Cardiac muscle cell (in vitro differentiated cells and primary cell): ENCODE measurements at regions not wholly inside any gene's neighbourhood (a gene's known extent, or its start where the extent isn't known, plus 50 kb on each side); places are given as distances from the start of the nearest gene placed in this dataset.
A peak's percentile ranks its signal among the peaks of the same experiment; 100 is the strongest.
"Not testable (repeated sequence)": the region's sequence is repeated elsewhere in the genome, so short reads cannot be mapped to it uniquely, and the experiment has no call there.

Source experiments
- DNase-seq, 2 donors: peaks; one replicate each; pipeline versions ENCODE4 v3.0.0 to v3.0.0-alpha.2; 2010 to 2017; ENCODE audit warnings: low read depth in 1 of 2, low spot score in 1 of 2
- H3K27ac ChIP-seq: fragments of 200-600 bp; sonication (generic); 2 replicates; pipeline ENCODE4 v1.5.1; 2016
- H3K27me3 ChIP-seq: fragments of 200-600 bp; sonication (generic); 2 replicates; pipeline ENCODE4 v1.6.0; 2016; ENCODE audit warnings: control low read depth
- H3K36me3 ChIP-seq: fragments of 200-600 bp; sonication (generic); 2 replicates; pipeline ENCODE4 v1.5.1; 2016; ENCODE audit warnings: control low read depth
- H3K4me1 ChIP-seq: fragments of 200-600 bp; sonication (generic); 2 replicates; pipeline ENCODE4 v1.8.1; 2017; ENCODE audit warnings: low read depth, mild to moderate bottlenecking, mixed run types
- H3K4me3 ChIP-seq: fragments of 200-600 bp; sonication (generic); 2 replicates; pipeline ENCODE4 v1.5.1; 2016; ENCODE audit warnings: mild to moderate bottlenecking
- H3K9me3 ChIP-seq: fragments of 200-600 bp; sonication (generic); 2 replicates; pipeline ENCODE4 v1.5.1; 2017; ENCODE audit warnings: low read depth, mild to moderate bottlenecking, control low read depth
- TF ChIP-seq, protein P1 (sequence below): IDR thresholded peaks from 2 replicates; pipeline ENCODE4 v1.5.1; 2012; ENCODE audit warnings: low read depth, mild to moderate bottlenecking, low read length

DNA sequence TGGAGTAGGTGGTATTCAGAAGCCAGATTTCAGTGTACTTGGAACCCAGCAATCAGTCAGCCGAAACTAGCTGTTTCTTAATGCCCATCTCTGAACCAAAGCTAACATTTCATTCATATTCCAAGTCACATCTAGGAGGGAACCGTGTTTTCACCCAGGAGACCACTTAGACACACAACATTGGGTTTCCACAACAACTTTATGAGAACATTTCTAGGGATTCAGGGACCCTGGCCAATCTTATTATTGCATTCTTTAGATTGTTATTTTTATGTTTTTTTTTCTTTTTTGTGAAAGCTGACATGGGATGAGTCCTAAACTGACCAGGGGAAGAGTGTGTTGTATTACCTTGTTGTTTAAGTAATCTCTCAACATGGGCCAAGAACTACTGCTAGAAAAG is 72.5 kb upstream of the KIAA0040 start:
- Histone ChIP-seq H3K4me3 (no peak overlapping the region), H3K27ac (no peak overlapping the region), H3K9me3 (no peaks in the 10 kb centered on the region), H3K27me3 (no peaks in the 10 kb centered on the region), H3K36me3 (no peaks in the 10 kb centered on the region), H3K4me1 (no peaks in the 10 kb centered on the region)
- no peak for DNase-seq
- TF ChIP-seq, protein P1, sequence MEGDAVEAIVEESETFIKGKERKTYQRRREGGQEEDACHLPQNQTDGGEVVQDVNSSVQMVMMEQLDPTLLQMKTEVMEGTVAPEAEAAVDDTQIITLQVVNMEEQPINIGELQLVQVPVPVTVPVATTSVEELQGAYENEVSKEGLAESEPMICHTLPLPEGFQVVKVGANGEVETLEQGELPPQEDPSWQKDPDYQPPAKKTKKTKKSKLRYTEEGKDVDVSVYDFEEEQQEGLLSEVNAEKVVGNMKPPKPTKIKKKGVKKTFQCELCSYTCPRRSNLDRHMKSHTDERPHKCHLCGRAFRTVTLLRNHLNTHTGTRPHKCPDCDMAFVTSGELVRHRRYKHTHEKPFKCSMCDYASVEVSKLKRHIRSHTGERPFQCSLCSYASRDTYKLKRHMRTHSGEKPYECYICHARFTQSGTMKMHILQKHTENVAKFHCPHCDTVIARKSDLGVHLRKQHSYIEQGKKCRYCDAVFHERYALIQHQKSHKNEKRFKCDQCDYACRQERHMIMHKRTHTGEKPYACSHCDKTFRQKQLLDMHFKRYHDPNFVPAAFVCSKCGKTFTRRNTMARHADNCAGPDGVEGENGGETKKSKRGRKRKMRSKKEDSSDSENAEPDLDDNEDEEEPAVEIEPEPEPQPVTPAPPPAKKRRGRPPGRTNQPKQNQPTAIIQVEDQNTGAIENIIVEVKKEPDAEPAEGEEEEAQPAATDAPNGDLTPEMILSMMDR: no peak

DNA sequence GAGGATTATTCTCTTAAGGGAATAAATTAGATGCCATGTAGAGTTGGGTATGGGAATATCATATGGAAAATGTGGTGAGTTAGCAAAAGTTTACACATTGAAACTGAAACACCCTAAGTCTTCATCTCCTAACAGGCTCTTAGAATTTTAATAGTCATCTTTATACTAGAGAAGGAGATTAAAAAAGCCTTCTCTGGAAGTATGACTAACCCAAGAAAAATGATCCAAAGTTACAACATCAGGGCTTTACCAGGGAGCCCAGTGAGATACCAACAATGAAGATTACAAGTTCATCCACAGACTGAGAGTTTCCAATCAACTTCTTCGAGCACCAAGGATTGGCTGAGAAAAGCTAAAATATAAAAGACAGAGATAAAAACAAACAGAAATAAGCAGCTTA is 70.0 kb upstream of the KIAA0040 start:
- Histone ChIP-seq H3K36me3 (no peaks in the 10 kb centered on the region), H3K4me1 (no peaks in the 10 kb centered on the region), H3K4me3 (no peak overlapping the region), H3K9me3 (no peaks in the 10 kb centered on the region), H3K27me3 (no peaks in the 10 kb centered on the region), H3K27ac (no peak overlapping the region)
- peak in 1 of 2 donors; percentile 53 for DNase-seq
- TF ChIP-seq, protein P1: no peak

DNA sequence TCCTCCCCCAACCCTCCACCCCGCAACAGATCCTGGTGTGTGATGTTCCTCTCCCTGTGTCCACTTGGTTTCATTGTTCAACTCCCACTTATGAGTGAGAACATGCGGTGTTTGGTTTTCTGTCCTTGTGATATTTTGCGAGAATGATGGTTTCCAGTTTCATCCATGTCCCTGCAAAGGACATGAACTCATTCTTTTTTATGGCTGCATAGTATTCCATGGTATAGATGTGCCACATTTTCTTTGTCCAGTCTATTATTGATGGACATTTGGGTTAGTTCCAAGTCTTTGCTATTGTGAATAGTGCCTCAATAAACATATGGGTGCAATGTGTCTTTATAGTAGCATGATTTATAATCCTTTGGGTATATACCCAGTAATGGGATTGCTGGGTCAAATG is 63.7 kb upstream of the KIAA0040 start:
- H3K27me3 ChIP-seq, H3K27ac ChIP-seq, H3K9me3 ChIP-seq, H3K4me1 ChIP-seq, DNase-seq, H3K4me3 ChIP-seq, H3K36me3 ChIP-seq: not testable (repeated sequence)

DNA sequence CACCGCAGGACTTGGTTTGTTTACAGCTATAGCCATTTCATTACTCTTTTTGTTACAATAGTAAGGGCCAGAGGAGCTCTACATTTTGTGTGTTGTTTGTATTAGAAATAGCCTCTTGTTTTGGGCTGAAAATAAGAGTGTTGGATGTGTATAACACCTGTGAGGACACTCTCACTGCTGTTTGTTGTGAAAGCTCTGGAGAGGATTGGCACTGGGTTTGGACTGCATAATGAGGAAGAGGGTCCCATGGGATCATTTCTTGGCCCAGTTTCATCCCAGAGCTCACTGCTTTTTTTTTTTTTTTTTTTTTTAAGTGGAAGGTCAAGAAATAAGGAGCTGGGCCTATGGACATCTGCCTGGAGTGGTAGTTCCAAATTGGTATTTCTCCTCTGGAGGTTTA is 61.6 kb upstream of the KIAA0040 start:
- no peaks in the 10 kb centered on the region for H3K4me1 ChIP-seq
- H3K9me3 ChIP-seq: no peaks in the 10 kb centered on the region
- no peak overlapping the region for H3K4me3 ChIP-seq
- H3K36me3 ChIP-seq: no peaks in the 10 kb centered on the region
- no peaks in the 10 kb centered on the region for H3K27me3 ChIP-seq
- no peak overlapping the region for H3K27ac ChIP-seq
- TF ChIP-seq, protein P1: no peak
- no peak for DNase-seq

DNA sequence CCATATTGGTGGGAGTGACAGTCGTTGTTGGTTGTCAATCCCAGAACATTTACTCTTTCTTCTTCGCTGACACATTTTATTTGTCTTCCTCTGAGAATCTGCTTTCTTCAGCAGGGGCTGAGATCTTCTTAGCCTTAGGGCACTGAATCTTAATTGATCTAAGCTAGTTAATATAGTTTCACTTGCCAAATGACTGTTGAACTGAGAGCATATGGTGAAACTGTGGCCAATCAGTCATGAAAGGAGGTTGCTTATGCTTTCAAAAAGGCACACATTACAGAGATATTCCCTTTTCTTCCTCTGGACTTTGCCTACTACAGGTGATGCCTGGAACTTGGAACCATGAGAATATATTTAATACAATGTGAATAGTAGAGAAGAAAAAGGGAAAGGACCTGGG is 60.0 kb upstream of the KIAA0040 start:
- Histone ChIP-seq H3K36me3 (no peaks in the 10 kb centered on the region), H3K4me1 (no peaks in the 10 kb centered on the region), H3K27ac (no peak overlapping the region), H3K9me3 (no peaks in the 10 kb centered on the region), H3K27me3 (no peaks in the 10 kb centered on the region), H3K4me3 (no peak overlapping the region)
- no peak for DNase-seq
- TF ChIP-seq, protein P1: no peak

DNA sequence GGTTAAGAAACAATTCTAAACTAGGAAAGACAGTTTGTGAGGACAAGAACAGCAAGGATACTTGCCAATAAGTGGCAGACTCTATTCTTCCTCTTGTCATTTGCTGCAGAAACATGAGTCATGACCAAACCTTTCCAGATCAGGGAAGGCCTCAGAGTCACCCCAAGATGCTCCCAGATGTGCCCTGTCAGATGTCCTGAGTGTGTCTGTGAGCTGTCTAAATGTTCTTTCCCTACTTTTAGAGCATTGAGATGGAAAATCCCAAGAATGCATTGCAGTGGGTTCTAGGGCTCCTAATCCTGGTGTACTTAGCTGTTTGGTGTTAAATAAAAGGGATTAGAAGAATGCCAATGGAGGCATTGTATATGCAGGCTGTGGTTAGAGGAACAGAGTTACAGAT is 57.5 kb upstream of the KIAA0040 start:
- H3K9me3 ChIP-seq: no peaks in the 10 kb centered on the region
- no peak overlapping the region for H3K27ac ChIP-seq
- no peak overlapping the region for H3K4me3 ChIP-seq
- no peak for DNase-seq
- H3K4me1 ChIP-seq: no peaks in the 10 kb centered on the region
- TF ChIP-seq, protein P1: no peak
- no peaks in the 10 kb centered on the region for H3K36me3 ChIP-seq
- no peaks in the 10 kb centered on the region for H3K27me3 ChIP-seq

DNA sequence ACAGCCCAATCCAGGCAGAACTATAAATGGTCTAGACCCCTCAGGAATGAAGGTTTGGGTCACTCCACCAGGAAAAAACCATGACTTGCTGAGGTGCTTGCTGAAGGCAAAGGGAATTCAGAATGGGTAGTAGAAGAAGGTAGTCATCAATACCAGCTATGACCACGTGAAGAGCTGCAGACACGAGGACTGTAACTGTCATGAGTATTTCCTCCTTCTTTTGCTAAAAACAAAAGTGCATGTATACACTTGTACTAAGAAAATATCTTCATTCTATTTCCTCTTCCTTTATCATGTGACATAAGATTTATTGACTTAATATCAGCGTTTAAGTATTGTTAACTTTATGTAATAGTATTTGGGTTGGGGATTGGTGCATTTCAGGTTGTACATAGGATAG is 55.5 kb upstream of the KIAA0040 start:
- H3K27ac ChIP-seq, H3K4me1 ChIP-seq, H3K27me3 ChIP-seq, H3K4me3 ChIP-seq, H3K9me3 ChIP-seq, DNase-seq, H3K36me3 ChIP-seq: not testable (repeated sequence)

DNA sequence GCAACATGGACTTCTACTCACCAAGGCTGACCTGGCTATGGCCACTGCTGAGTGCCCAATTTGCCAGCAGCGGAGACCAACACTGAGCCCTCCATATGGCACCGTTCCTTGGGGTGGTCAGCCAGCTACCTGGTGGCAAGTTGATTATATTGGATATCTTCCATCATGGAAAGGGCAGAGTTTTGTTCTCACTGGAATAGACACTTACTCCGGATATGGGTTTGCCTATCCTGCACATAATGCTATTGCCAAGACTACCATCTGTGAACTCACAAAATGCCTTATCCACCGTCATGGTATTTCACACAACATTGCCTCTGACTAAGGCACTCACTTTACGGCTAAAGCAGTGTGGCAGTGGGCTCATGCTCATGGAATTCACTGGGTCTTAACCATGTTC is 54.5 kb upstream of the KIAA0040 start:
- DNase-seq, H3K36me3 ChIP-seq, H3K4me3 ChIP-seq, H3K9me3 ChIP-seq, H3K27me3 ChIP-seq, H3K27ac ChIP-seq, H3K4me1 ChIP-seq: not testable (repeated sequence)
